CD1c-positive myeloid dendritic cell (primary cell): ENCODE measurements at regions not wholly inside any gene's neighbourhood (a gene's known extent, or its start where the extent isn't known, plus 50 kb on each side); places are given as distances from the start of the nearest gene placed in this dataset.
"Not testable (repeated sequence)": the region's sequence is repeated elsewhere in the genome, so short reads cannot be mapped to it uniquely, and the experiment has no call there.

Source experiments
- DNase-seq: peaks from one replicate; pipeline ENCODE4 v3.0.0-alpha.2; 2016; ENCODE audit errors: extremely low spot score

GRCh38 chr6:119497988-119498727 lies 148.6 kb upstream of the MAN1A1 start:
- no peak for DNase-seq

GRCh38 chr6:119495230-119495683 lies 145.7 kb upstream of the MAN1A1 start:
- DNase-seq = no peak

GRCh38 chr6:119493980-119494379 lies 144.4 kb upstream of the MAN1A1 start:
- DNase-seq = no peak

- DNase-seq = not testable (repeated sequence)
Observed at GRCh38 chr6:119491112-119491511, 141.6 kb upstream of the MAN1A1 start.

- not testable (repeated sequence) for DNase-seq
Observed at GRCh38 chr6:119490050-119490449, 140.5 kb upstream of the MAN1A1 start.

GRCh38 chr6:119484598-119484997 lies 135.0 kb upstream of the MAN1A1 start:
- DNase-seq = no peak

GRCh38 chr6:119483908-119484307 lies 134.3 kb upstream of the MAN1A1 start:
- DNase-seq = no peak

GRCh38 chr6:119482850-119483285 lies 133.3 kb upstream of the MAN1A1 start:
- DNase-seq = no peak

- DNase-seq = no peak
Observed at GRCh38 chr6:119481976-119482375, 132.4 kb upstream of the MAN1A1 start.

- DNase-seq = no peak
Observed at GRCh38 chr6:119480961-119481497, 131.5 kb upstream of the MAN1A1 start.

- no peak for DNase-seq
Observed at GRCh38 chr6:119479860-119480655, 130.5 kb upstream of the MAN1A1 start.

- no peak for DNase-seq
Observed at GRCh38 chr6:119476554-119476953, 127.0 kb upstream of the MAN1A1 start.

- DNase-seq = no peak
Observed at GRCh38 chr6:119476024-119476423, 126.5 kb upstream of the MAN1A1 start.

GRCh38 chr6:119470893-119471542 lies 121.5 kb upstream of the MAN1A1 start:
- no peak for DNase-seq

GRCh38 chr6:119467488-119468081 lies 118.0 kb upstream of the MAN1A1 start:
- DNase-seq = no peak

GRCh38 chr6:119466226-119466625 lies 116.7 kb upstream of the MAN1A1 start:
- no peak for DNase-seq

GRCh38 chr6:119463081-119463626 lies 113.6 kb upstream of the MAN1A1 start:
- no peak for DNase-seq

- no peak for DNase-seq
Observed at GRCh38 chr6:119461187-119461586, 111.6 kb upstream of the MAN1A1 start.

GRCh38 chr6:119459207-119459974 lies 109.8 kb upstream of the MAN1A1 start:
- no peak for DNase-seq

GRCh38 chr6:119454714-119455113 lies 105.2 kb upstream of the MAN1A1 start:
- DNase-seq = peak; percentile 52
